Osteoblast (primary cell): ENCODE measurements at regions not wholly inside any gene's neighbourhood (a gene's known extent, or its start where the extent isn't known, plus 50 kb on each side); places are given as distances from the start of the nearest gene placed in this dataset.

Experiments used
- DNase-seq: peaks from one replicate; pipeline ENCODE4 v3.0.0; 2011; ENCODE audit warnings: low spot score, mixed read lengths; ENCODE audit not compliant: insufficient read length; ENCODE audit errors: missing footprints
- H2AFZ ChIP-seq: 2 replicates; pipeline ENCODE4 v1.6.0; 2011; ENCODE audit warnings: mild to moderate bottlenecking, low read length
- H3K27ac ChIP-seq: 2 replicates; pipeline ENCODE4 v1.5.1; 2011; ENCODE audit warnings: mild to moderate bottlenecking, low read depth, low read length, moderate library complexity
- H3K27me3 ChIP-seq: 2 replicates; pipeline ENCODE4 v1.6.0; 2012; ENCODE audit warnings: mild to moderate bottlenecking, control low read depth, inconsistent platforms, low read length, moderate library complexity; ENCODE audit not compliant: insufficient read depth
- H3K36me3 ChIP-seq: 2 replicates; pipeline ENCODE4 v1.5.1; 2011; ENCODE audit warnings: mild to moderate bottlenecking, low read length, control low read depth, moderate library complexity; ENCODE audit not compliant: insufficient read depth
- H3K4me1 ChIP-seq: 2 replicates; pipeline ENCODE4 v1.5.1; 2011; ENCODE audit warnings: mild to moderate bottlenecking, low read length, control low read depth, moderate library complexity; ENCODE audit not compliant: insufficient read depth
- H3K4me2 ChIP-seq: 2 replicates; pipeline ENCODE4 v1.6.0; 2011; ENCODE audit warnings: mild to moderate bottlenecking, low read length; ENCODE audit not compliant: insufficient read depth
- H3K4me3 ChIP-seq: fragments of 200-600 bp; sonication (generic); 3 replicates; pipeline ENCODE4 v1.5.1; 2012; ENCODE audit warnings: mild to moderate bottlenecking, low read length, inconsistent platforms; ENCODE audit not compliant: insufficient read depth
- H3K79me2 ChIP-seq: 2 replicates; pipeline ENCODE4 v1.6.0; 2012; ENCODE audit warnings: mild to moderate bottlenecking, low read length, control low read depth, inconsistent platforms; ENCODE audit not compliant: insufficient read depth
- H3K9me3 ChIP-seq: 2 replicates; pipeline ENCODE4 v1.5.1; 2011; ENCODE audit warnings: low read depth, low read length, control low read depth
- H4K20me1 ChIP-seq: 2 replicates; pipeline ENCODE4 v1.6.0; 2012; ENCODE audit warnings: mild to moderate bottlenecking, low read length, control low read depth; ENCODE audit not compliant: insufficient read depth
- TF ChIP-seq, protein P1 (sequence below): IDR thresholded peaks from 2 replicates; pipeline ENCODE4 v1.5.1; 2011; ENCODE audit warnings: mild to moderate bottlenecking, low read depth, low read length, moderate library complexity; ENCODE audit errors: extremely low read depth

DNA sequence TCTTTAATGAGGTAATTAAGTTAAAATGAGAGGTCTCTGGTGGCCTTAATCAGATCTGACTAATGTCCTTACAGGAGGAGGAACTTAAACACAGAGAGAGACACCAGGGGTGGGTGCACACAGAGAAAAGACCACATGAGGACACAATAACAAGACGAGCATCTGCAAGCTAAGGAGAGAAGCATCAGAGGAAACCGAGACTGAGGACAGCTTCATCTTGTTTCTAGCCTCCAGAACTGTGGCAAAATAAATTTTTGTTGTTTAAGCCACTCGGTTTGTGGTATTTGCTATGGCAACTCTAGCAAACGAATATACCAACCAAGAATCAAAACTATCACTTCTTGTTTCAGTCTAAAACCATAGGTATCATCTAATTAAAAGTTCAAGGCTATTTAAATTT, 400.1 kb downstream of the PID1 start:
- DNase-seq, result no peak
- no peaks in the 10 kb centered on the region for H3K4me1 ChIP-seq
- no peaks in the 10 kb centered on the region for H3K9me3 ChIP-seq
- TF ChIP-seq, protein P1, sequence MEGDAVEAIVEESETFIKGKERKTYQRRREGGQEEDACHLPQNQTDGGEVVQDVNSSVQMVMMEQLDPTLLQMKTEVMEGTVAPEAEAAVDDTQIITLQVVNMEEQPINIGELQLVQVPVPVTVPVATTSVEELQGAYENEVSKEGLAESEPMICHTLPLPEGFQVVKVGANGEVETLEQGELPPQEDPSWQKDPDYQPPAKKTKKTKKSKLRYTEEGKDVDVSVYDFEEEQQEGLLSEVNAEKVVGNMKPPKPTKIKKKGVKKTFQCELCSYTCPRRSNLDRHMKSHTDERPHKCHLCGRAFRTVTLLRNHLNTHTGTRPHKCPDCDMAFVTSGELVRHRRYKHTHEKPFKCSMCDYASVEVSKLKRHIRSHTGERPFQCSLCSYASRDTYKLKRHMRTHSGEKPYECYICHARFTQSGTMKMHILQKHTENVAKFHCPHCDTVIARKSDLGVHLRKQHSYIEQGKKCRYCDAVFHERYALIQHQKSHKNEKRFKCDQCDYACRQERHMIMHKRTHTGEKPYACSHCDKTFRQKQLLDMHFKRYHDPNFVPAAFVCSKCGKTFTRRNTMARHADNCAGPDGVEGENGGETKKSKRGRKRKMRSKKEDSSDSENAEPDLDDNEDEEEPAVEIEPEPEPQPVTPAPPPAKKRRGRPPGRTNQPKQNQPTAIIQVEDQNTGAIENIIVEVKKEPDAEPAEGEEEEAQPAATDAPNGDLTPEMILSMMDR, result no peak
- H3K36me3 ChIP-seq, result no peaks in the 10 kb centered on the region
- H3K27me3 ChIP-seq, result no peaks in the 10 kb centered on the region
- H3K4me3 ChIP-seq, result no peak overlapping the region
- no peak overlapping the region for H3K27ac ChIP-seq
- no peaks in the 10 kb centered on the region for H3K79me2 ChIP-seq
- H2AFZ ChIP-seq, result no peak overlapping the region
- H3K4me2 ChIP-seq, result no peak overlapping the region
- no peaks in the 10 kb centered on the region for H4K20me1 ChIP-seq

DNA sequence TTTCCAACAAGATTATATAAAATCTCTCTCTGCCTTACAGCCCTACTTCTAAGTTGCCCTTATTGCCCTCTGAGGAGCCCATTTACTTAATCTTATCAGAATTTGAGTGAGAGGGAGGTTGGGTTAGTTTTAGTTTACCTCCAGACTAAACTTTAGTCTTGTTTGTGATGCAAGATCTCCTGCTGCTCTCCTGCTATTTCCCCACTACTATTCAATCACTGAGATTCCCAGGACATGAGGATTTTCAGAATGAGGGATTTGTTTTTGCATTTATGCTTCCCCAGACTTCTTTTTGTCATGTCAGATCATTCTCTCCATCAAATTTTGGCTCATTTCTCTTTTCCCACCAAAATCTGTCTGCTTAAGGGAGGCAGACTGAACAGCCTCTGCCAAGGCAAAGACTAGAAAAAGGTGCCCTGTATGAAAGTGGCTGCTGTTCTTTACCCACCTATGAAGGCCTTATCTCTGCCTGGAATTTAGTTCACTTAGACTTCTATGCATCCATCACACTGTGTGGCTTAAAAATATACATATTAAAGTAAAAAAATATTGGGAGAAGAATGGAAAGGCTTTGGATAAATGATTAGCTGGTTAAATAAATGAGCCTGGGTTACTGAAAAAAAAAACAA, 401.3 kb downstream of the PID1 start:
- Histone ChIP-seq H2AFZ (no peak overlapping the region), H3K4me3 (no peak overlapping the region), H4K20me1 (no peaks in the 10 kb centered on the region), H3K79me2 (no peaks in the 10 kb centered on the region), H3K4me1 (no peaks in the 10 kb centered on the region), H3K9me3 (no peaks in the 10 kb centered on the region), H3K4me2 (no peak overlapping the region), H3K36me3 (no peaks in the 10 kb centered on the region), H3K27me3 (no peaks in the 10 kb centered on the region), H3K27ac (no peak overlapping the region)
- DNase-seq, result no peak
- TF ChIP-seq, protein P1, result no peak

DNA sequence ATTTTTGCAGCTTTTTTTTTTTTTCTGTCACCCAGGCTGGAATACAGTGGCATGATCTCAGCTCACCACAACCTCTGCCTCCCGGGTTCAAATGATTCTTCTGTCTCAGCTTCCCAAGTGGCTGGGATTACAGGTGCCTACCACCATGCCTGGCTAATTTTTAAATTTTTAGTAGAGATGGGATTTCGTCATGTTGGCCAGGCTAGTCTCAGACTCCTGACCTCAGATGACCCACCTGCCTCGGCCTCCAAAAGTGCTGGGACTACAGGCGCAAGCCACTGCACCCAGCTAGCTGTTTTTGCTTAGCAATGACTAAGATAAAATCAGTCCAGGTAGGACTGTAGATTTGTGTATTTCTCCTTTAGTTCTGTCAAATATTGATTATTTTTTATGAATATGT, 403.7 kb downstream of the PID1 start:
- Histone ChIP-seq H3K4me3 (no peak overlapping the region), H3K79me2 (no peaks in the 10 kb centered on the region), H3K4me1 (no peaks in the 10 kb centered on the region), H4K20me1 (no peaks in the 10 kb centered on the region), H3K4me2 (no peak overlapping the region), H3K27me3 (no peaks in the 10 kb centered on the region), H3K36me3 (no peaks in the 10 kb centered on the region), H3K27ac (no peak overlapping the region), H3K9me3 (no peaks in the 10 kb centered on the region), H2AFZ (no peak overlapping the region)
- TF ChIP-seq, protein P1, result no peak
- DNase-seq, result no peak

DNA sequence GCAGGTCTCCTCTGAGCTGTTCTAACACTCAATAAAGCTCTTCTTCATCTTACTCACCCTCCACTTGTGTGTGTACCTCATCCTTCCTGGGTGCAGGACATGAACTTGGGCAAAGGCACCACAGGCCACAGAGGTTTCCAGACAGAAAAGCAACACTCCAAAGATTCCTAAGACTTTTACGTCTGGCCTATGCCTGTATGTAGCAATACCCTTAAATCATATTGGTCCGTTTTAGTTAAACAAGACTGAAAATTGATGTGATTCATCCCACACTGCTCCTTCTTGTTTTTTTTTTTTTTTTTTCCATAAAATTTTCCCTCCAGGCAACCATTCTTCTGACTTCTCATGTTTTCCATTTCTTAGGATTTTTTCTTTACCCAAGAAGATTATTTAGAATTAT, 404.3 kb downstream of the PID1 start:
- TF ChIP-seq, protein P1, result no peak
- Histone ChIP-seq H3K4me3 (no peak overlapping the region), H3K4me1 (no peaks in the 10 kb centered on the region), H3K79me2 (no peaks in the 10 kb centered on the region), H3K4me2 (no peak overlapping the region), H4K20me1 (no peaks in the 10 kb centered on the region), H3K27me3 (no peaks in the 10 kb centered on the region), H2AFZ (no peak overlapping the region), H3K9me3 (no peaks in the 10 kb centered on the region), H3K27ac (no peak overlapping the region), H3K36me3 (no peaks in the 10 kb centered on the region)
- no peak for DNase-seq
